ENCODE measurements at regions not wholly inside any gene's neighbourhood (a gene's known extent, or its start where the extent isn't known, plus 50 kb on each side); places are given as distances from the start of the nearest gene placed in this dataset.

- TF ChIP-seq CTCF (conservative IDR thresholded peaks at IDR 0.05; ENCODE audit: low read depth, low read length) (no peak), EZH2 (IDR thresholded peaks at IDR 0.05; ENCODE audit: borderline replicate concordance, low read depth, low read length, poor library complexity, severe bottlenecking) (no peak)
Measured at GRCh38 chr6:77015350-77015749, 447.9 kb downstream of the HTR1B start.

Measured in A673 (cell line).